Activated CD8-positive, alpha-beta T cell treated with anti-CD3 and anti-CD28 coated beads for 36 hours (primary cell): ENCODE measurements at regions not wholly inside any gene's neighbourhood (a gene's known extent, or its start where the extent isn't known, plus 50 kb on each side); places are given as distances from the start of the nearest gene placed in this dataset.
"Not testable (repeated sequence)": the region's sequence is repeated elsewhere in the genome, so short reads cannot be mapped to it uniquely, and the experiment has no call there.

ENCODE experiments used
- ATAC-seq: fragments of 200-7000 bp; cut with Tn5 transposase; one replicate; pipeline ENCODE4 v1.10.0; 2021; ENCODE audit warnings: mild to moderate bottlenecking, moderate library complexity
- CTCF ChIA-PET: fragments of 350-600 bp; sonication (Branson Sonifier 250); formaldehyde crosslinking; loops from one replicate; lab custom pipeline; 2021; ENCODE audit warnings: antibody characterized with exemption; lab: Charles Lee
- POLR2A ChIA-PET: fragments of 350-600 bp; sonication (Branson Sonifier 250); formaldehyde crosslinking; loops from one replicate; lab custom pipeline; 2021; ENCODE audit warnings: antibody characterized with exemption; lab: Charles Lee
- DNase-seq: peaks from one replicate; pipeline ENCODE4 v3.0.0-alpha.2; 2020
- H3K27ac Mint-ChIP-seq: one replicate; pipeline ENCODE4 v1.8.0; 2021; ENCODE audit warnings: mild to moderate bottlenecking, mixed read lengths
- H3K27me3 Mint-ChIP-seq: one replicate; pipeline ENCODE4 v1.8.0; 2021; ENCODE audit warnings: mixed read lengths
- H3K36me3 Mint-ChIP-seq: one replicate; pipeline ENCODE4 v1.8.0; 2021; ENCODE audit warnings: low read depth, mixed read lengths
- H3K4me1 Mint-ChIP-seq: one replicate; pipeline ENCODE4 v1.8.0; 2021; ENCODE audit warnings: low read depth, mixed read lengths
- H3K4me3 Mint-ChIP-seq: one replicate; pipeline ENCODE4 v1.8.0; 2021; ENCODE audit warnings: mild to moderate bottlenecking, moderate library complexity, mixed read lengths
- H3K9me3 Mint-ChIP-seq: one replicate; pipeline ENCODE4 v1.8.0; 2021; ENCODE audit warnings: mixed read lengths
- intact Hi-C: fragments of 100-400 bp; cut with micrococcal nuclease; formaldehyde crosslinking; loops from one replicate; pipeline ENCODE4 v1.10.0; 2022
- TF ChIP-seq, protein P1 (sequence below): fragments of 200-600 bp; IDR thresholded peaks from one replicate; pipeline ENCODE4 v1.8.0; 2022; ENCODE audit warnings: antibody characterized with exemption, mild to moderate bottlenecking

DNA sequence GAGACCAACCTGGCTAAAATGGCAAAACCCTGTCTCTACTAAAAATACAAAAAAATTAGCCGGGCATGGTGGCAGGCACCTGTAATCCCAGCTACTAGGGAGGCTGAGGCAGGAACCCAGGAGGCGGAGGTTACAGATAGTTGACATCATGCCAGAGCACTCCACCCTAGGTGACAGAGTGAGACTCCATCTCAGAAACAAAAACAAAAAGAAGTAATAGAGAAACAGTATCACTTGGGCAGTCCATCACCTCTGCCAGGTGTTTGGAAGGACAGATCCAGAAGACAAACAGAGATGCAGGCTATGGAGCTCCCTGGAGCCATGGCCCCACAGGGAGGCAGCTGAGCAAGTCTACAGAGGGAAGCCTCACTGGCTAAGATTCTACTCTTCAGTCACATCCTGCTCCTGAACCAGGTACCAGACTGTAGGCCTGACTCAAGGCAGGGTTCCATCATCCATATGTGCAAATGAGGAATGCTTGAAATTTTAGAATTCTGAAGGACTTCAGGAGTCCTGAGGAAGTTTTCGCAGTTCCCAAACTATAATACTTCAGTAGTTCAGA is 81.4 kb upstream of the CPEB2 start:
- peaks cover 4% of the 10 kb centered on the region for H3K27me3 Mint-ChIP-seq
- no peaks in the 10 kb centered on the region for H3K4me1 Mint-ChIP-seq
- no peaks in the 10 kb centered on the region for H3K36me3 Mint-ChIP-seq
- POLR2A ChIA-PET, result no interaction called here
- TF ChIP-seq, protein P1, sequence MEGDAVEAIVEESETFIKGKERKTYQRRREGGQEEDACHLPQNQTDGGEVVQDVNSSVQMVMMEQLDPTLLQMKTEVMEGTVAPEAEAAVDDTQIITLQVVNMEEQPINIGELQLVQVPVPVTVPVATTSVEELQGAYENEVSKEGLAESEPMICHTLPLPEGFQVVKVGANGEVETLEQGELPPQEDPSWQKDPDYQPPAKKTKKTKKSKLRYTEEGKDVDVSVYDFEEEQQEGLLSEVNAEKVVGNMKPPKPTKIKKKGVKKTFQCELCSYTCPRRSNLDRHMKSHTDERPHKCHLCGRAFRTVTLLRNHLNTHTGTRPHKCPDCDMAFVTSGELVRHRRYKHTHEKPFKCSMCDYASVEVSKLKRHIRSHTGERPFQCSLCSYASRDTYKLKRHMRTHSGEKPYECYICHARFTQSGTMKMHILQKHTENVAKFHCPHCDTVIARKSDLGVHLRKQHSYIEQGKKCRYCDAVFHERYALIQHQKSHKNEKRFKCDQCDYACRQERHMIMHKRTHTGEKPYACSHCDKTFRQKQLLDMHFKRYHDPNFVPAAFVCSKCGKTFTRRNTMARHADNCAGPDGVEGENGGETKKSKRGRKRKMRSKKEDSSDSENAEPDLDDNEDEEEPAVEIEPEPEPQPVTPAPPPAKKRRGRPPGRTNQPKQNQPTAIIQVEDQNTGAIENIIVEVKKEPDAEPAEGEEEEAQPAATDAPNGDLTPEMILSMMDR, result no peak
- no peak overlapping the region for H3K4me3 Mint-ChIP-seq
- intact Hi-C loops, result loop anchor here (5.0 to 10.0 kb wide), 2 partner anchors 64 to 84 kb away; partner anchors contain the start of gene CPEB2
- DNase-seq (peak; percentile 37), ATAC-seq (peak; percentile 50)
- H3K27ac Mint-ChIP-seq, result no peak overlapping the region
- H3K9me3 Mint-ChIP-seq, result no peaks in the 10 kb centered on the region
- CTCF ChIA-PET, result no interaction called here

DNA sequence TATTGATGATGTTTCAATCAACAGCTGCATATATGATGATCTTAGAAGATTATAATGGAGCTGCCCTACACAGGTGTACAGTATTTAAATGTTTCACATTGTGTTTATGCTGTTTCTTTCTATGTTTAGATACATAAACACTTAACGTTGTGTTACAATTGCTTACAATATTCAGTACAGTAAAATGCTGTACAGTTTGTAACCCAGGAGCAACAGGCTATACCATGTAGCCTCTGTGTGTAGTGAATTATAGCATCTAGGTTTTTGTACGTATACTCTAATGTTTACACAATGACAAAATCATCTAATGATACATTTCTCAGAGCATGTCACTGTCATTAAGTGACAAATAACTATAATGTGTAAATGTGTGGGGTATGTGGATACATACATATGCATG is 80.5 kb upstream of the CPEB2 start:
- H3K4me3 Mint-ChIP-seq, DNase-seq, CTCF ChIA-PET, H3K27me3 Mint-ChIP-seq, H3K4me1 Mint-ChIP-seq, H3K27ac Mint-ChIP-seq, H3K36me3 Mint-ChIP-seq, POLR2A ChIA-PET, H3K9me3 Mint-ChIP-seq: not testable (repeated sequence)
- intact Hi-C loops, result loop anchor here (5.0 to 10.0 kb wide), 2 partner anchors 64 to 83 kb away; partner anchors contain the start of gene CPEB2
- ATAC-seq, result peak; percentile 34

DNA sequence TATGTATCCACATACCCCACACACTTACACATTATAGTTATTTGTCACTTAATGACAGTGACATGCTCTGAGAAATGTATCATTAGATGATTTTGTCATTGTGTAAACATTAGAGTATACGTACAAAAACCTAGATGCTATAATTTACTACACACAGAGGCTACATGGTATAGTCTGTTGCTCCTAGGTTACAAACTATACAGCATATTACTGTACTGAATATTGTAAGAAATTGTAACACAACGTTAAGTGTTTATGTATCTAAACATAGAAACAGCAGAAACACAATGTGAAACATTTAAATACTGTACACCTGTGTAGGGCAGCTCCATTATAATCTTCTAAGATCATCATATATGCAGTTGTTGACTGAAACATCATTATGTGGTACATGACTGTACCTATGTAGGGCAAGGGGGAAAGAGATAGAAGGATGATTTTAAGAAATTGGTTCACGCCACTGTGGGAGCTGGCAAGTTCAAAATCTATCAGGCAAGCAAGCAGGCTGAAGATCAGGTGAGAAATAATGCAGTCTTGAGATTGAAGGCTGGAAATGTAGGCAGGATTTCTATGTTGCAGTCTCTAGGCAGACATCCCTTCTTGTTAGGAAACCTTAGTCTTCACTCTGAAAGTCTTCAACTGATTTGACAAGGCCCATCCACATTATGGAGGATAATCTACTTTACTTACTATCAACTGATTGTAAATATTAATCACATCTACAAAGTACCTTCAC is 78.0 kb upstream of the CPEB2 start:
- Mint-ChIP-seq H3K36me3 (no peaks in the 10 kb centered on the region), H3K27ac (no peak overlapping the region), H3K27me3 (peaks cover 2% of the 10 kb centered on the region), H3K9me3 (no peaks in the 10 kb centered on the region), H3K4me1 (no peaks in the 10 kb centered on the region), H3K4me3 (no peak overlapping the region)
- DNase-seq (no peak), ATAC-seq (peak; percentile 55)
- ChIA-PET POLR2A (no interaction called here), CTCF (no interaction called here)
- TF ChIP-seq, protein P1, result no peak
- intact Hi-C loops, result loop anchor here (5.0 to 10.0 kb wide), 2 partner anchors 67 to 81 kb away; partner anchors contain the start of gene CPEB2

DNA sequence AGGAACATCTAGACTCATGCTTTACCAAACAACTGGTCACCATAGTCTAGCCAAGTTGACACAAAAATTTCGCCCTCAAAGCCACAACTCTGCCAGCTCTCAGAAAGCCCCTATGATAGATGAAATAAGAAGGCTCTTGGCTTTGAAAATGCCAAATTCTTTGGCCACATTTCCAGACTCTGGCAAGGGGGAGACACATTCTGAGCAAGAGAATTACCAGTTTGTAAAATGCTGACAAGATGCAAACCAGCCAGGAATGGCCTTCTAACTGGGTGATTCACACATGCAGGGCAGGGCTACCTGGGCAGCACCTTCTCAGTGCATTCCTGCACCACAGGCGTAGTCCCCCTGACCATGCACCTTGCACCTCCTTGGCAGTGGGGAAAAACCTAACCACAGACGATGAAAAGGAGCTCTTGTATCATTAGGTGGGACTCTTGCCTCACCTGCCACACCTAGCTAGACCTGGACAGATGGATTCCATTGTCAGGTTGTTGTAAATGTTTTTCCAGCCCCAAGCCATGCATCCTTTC is 77.4 kb upstream of the CPEB2 start:
- TF ChIP-seq, protein P1, result no peak
- Mint-ChIP-seq H3K36me3 (no peaks in the 10 kb centered on the region), H3K4me3 (no peak overlapping the region), H3K27me3 (peaks cover 2% of the 10 kb centered on the region), H3K4me1 (no peaks in the 10 kb centered on the region), H3K27ac (no peak overlapping the region), H3K9me3 (no peaks in the 10 kb centered on the region)
- intact Hi-C loops, result loop anchor here (5.0 to 10.0 kb wide), 2 partner anchors 68 to 80 kb away; partner anchors contain the start of gene CPEB2
- ChIA-PET CTCF (interaction anchor here (0.5 kb wide), 1 partner anchor 1450 kb away, joined by 3 read pairs; no protein-coding TSS in a partner anchor), POLR2A (no interaction called here)
- ATAC-seq (peak; percentile 11), DNase-seq (peak; percentile 17)

DNA sequence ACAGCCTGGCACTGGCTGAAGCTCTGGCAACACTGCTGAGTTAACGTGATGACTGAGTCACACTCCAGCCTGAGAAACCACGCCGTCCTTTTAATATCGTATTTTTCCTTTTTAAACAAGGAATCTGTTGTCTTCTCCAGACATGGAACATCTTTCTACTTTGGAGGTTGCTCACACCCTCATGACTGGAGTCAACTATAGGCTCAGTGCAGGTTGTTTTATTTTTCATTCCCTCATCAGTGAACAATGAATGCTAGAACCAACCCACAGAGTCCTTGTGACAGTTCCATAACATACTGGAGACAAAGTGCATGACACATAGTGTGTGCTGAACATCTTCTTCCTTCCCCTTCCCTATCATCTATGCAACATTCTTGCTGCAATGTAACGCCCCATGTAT is 76.8 kb upstream of the CPEB2 start:
- no peak overlapping the region for H3K4me3 Mint-ChIP-seq
- H3K27ac Mint-ChIP-seq, result no peak overlapping the region
- POLR2A ChIA-PET, result no interaction called here
- H3K36me3 Mint-ChIP-seq, result no peaks in the 10 kb centered on the region
- TF ChIP-seq, protein P1, result no peak
- DNase-seq (no peak), ATAC-seq (no peak)
- intact Hi-C loops, result loop anchor here (10.0 kb wide), 1 partner anchor 79 kb away; the partner anchor contains the start of gene CPEB2
- H3K4me1 Mint-ChIP-seq, result no peaks in the 10 kb centered on the region
- H3K9me3 Mint-ChIP-seq, result no peaks in the 10 kb centered on the region
- peaks cover 2% of the 10 kb centered on the region for H3K27me3 Mint-ChIP-seq
- CTCF ChIA-PET, result interaction anchor here (0.5 kb wide), 1 partner anchor 1450 kb away, joined by 3 read pairs; no protein-coding TSS in a partner anchor
